H9 (cell line): ENCODE measurements at regions not wholly inside any gene's neighbourhood (a gene's known extent, or its start where the extent isn't known, plus 50 kb on each side); places are given as distances from the start of the nearest gene placed in this dataset.

Source experiments
- DNase-seq: peaks from one replicate; pipeline ENCODE4 v3.0.0-alpha.2; 2017
- H2AFZ ChIP-seq: one replicate; pipeline ENCODE4 v1.6.1; 2013; ENCODE audit warnings: mild to moderate bottlenecking, low read length, control low read depth, moderate library complexity
- H2AK5ac ChIP-seq: 2 replicates; pipeline ENCODE4 v1.6.1; 2013; ENCODE audit warnings: low read length, control low read depth, mixed read lengths; ENCODE audit not compliant: insufficient read length
- H2BK120ac ChIP-seq: one replicate; pipeline ENCODE4 v1.6.1; 2013; ENCODE audit warnings: low read depth, mild to moderate bottlenecking, low read length, control low read depth, inconsistent platforms; ENCODE audit not compliant: poor library complexity, severe bottlenecking
- H2BK12ac ChIP-seq: 2 replicates; pipeline ENCODE4 v1.6.1; 2013; ENCODE audit warnings: low read length, control low read depth, mixed read lengths, low read depth; ENCODE audit not compliant: insufficient read length
- H2BK15ac ChIP-seq: 2 replicates; pipeline ENCODE4 v1.6.1; 2013; ENCODE audit warnings: low read depth, low read length, control low read depth
- H2BK20ac ChIP-seq: one replicate; pipeline ENCODE4 v1.6.1; 2013; ENCODE audit warnings: low read depth, mild to moderate bottlenecking, low read length, control low read depth, inconsistent platforms; ENCODE audit not compliant: poor library complexity, severe bottlenecking
- H2BK5ac ChIP-seq: 2 replicates; pipeline ENCODE4 v1.6.1; 2013; ENCODE audit warnings: low read length, control low read depth, mixed read lengths; ENCODE audit not compliant: insufficient read length
- H3K14ac ChIP-seq: 2 replicates; pipeline ENCODE4 v1.6.1; 2013; ENCODE audit warnings: low read length, control low read depth; ENCODE audit not compliant: insufficient read depth
- H3K18ac ChIP-seq: 2 replicates; pipeline ENCODE4 v1.6.1; 2013; ENCODE audit warnings: low read depth, mild to moderate bottlenecking, mixed read lengths, low read length, control low read depth; ENCODE audit not compliant: insufficient read length
- H3K23ac ChIP-seq: 2 replicates; pipeline ENCODE4 v1.6.1; 2013; ENCODE audit warnings: low read length, control low read depth, mixed read lengths, low read depth; ENCODE audit not compliant: insufficient read length
- H3K23me2 ChIP-seq: 2 replicates; pipeline ENCODE4 v1.6.1; 2013; ENCODE audit warnings: low read depth, mild to moderate bottlenecking, mixed read lengths, low read length, control low read depth; ENCODE audit not compliant: insufficient read length, poor library complexity, severe bottlenecking
- H3K27ac ChIP-seq: 2 replicates; pipeline ENCODE4 v1.5.1; 2013; ENCODE audit warnings: low read length, control low read depth, mixed read lengths, low read depth; ENCODE audit not compliant: insufficient read length
- H3K27me3 ChIP-seq: 2 replicates; pipeline ENCODE4 v1.6.1; 2013; ENCODE audit warnings: low read length, control low read depth, inconsistent platforms; ENCODE audit not compliant: insufficient read depth
- H3K4ac ChIP-seq: 2 replicates; pipeline ENCODE4 v1.6.1; 2013; ENCODE audit warnings: low read depth, mild to moderate bottlenecking, control low read depth, inconsistent platforms, low read length, moderate library complexity
- H3K4me1 ChIP-seq: 2 replicates; pipeline ENCODE4 v1.6.1; 2013; ENCODE audit warnings: low read length, control low read depth, inconsistent platforms; ENCODE audit not compliant: insufficient read depth
- H3K4me2 ChIP-seq: 2 replicates; pipeline ENCODE4 v1.6.1; 2013; ENCODE audit warnings: low read length, control low read depth, mixed read lengths; ENCODE audit not compliant: insufficient read length, insufficient read depth
- H3K56ac ChIP-seq: 2 replicates; pipeline ENCODE4 v1.6.1; 2013; ENCODE audit warnings: low read depth, mild to moderate bottlenecking, mixed read lengths, low read length, control low read depth; ENCODE audit not compliant: insufficient read length
- H3K79me1 ChIP-seq: 2 replicates; pipeline ENCODE4 v1.6.1; 2013; ENCODE audit warnings: low read depth, mild to moderate bottlenecking, moderate library complexity, low read length, control low read depth, inconsistent platforms; ENCODE audit not compliant: insufficient read depth, poor library complexity, severe bottlenecking
- H3K79me2 ChIP-seq: 2 replicates; pipeline ENCODE4 v1.6.1; 2013; ENCODE audit warnings: low read length, control low read depth, inconsistent platforms; ENCODE audit not compliant: insufficient read depth
- H3K9ac ChIP-seq: 2 replicates; pipeline ENCODE4 v1.6.1; 2013; ENCODE audit warnings: low read length, control low read depth, mixed read lengths; ENCODE audit not compliant: insufficient read length; ENCODE audit errors: extremely low read depth
- H3K9me3 ChIP-seq: one replicate; pipeline ENCODE4 v1.6.1; 2013; ENCODE audit warnings: low read depth, low read length, inconsistent platforms; ENCODE audit not compliant: control insufficient read depth
- H3T11ph ChIP-seq: one replicate; pipeline ENCODE4 v1.6.1; 2013; ENCODE audit warnings: mild to moderate bottlenecking, low read length, control low read depth, inconsistent platforms
- H4K20me1 ChIP-seq: one replicate; pipeline ENCODE4 v1.6.1; 2013; ENCODE audit not compliant: control insufficient read depth, insufficient read length, insufficient read depth
- H4K5ac ChIP-seq: 2 replicates; pipeline ENCODE4 v1.6.1; 2013; ENCODE audit warnings: low read depth, mild to moderate bottlenecking, mixed read lengths, low read length, control low read depth; ENCODE audit not compliant: insufficient read length
- H4K8ac ChIP-seq: replicated peaks from 2 replicates; pipeline ENCODE4 v1.6.1; 2013; ENCODE audit warnings: low read length, control low read depth, mixed read lengths, low read depth; ENCODE audit not compliant: insufficient read length
- H4K91ac ChIP-seq: 2 replicates; pipeline ENCODE4 v1.6.1; 2013; ENCODE audit warnings: low read depth, mild to moderate bottlenecking, moderate library complexity, mixed read lengths, low read length, control low read depth; ENCODE audit not compliant: insufficient read length
- H3K27ac Mint-ChIP-seq, 3 experiments: 2 replicates in 2 of 3; 3 replicates in 1 of 3; pipeline ENCODE4 v1.8.0; 2020 to 2021; ENCODE audit warnings: mixed read lengths in 3 of 3, mild to moderate bottlenecking in 1 of 3, moderate library complexity in 1 of 3
- H3K27me3 Mint-ChIP-seq: 2 replicates; pipeline ENCODE4 v1.8.0; 2021; ENCODE audit warnings: low read depth, mild to moderate bottlenecking, moderate library complexity, mixed read lengths
- H3K36me3 Mint-ChIP-seq, 3 experiments: 2 replicates in 2 of 3; 3 replicates in 1 of 3; pipeline ENCODE4 v1.8.0; 2020 to 2021; ENCODE audit warnings: low read depth in 3 of 3, mixed read lengths in 3 of 3; ENCODE audit not compliant: insufficient read depth in 1 of 3
- H3K4me1 Mint-ChIP-seq, 2 experiments: 2 replicates each; pipeline ENCODE4 v1.8.0; 2020; ENCODE audit warnings: mixed read lengths in 2 of 2
- H3K4me3 Mint-ChIP-seq, 2 experiments: 2 replicates in 1 of 2; 3 replicates in 1 of 2; pipeline ENCODE4 v1.8.0; 2020 to 2021; ENCODE audit warnings: mild to moderate bottlenecking in 2 of 2, mixed read lengths in 2 of 2, moderate library complexity in 1 of 2
- H3K9me3 Mint-ChIP-seq, 2 experiments: 2 replicates in 1 of 2; 3 replicates in 1 of 2; pipeline ENCODE4 v1.8.0; 2020; ENCODE audit warnings: mild to moderate bottlenecking in 2 of 2, mixed read lengths in 2 of 2, moderate library complexity in 1 of 2
- WGBS: extraction: QIAGEN DNeasy Blood & Tissue Kit; methylation state at CpG from one replicate; pipeline ENCODE4 v1.1.7; 2013; ENCODE audit warnings: missing lambda C conversion rate, low lambda C conversion rate, mixed read lengths; ENCODE audit not compliant: insufficient read length; ENCODE audit errors: extremely low coverage; 5-methylcytosine and 5-hydroxymethylcytosine counted together
- TF ChIP-seq, protein P1 (sequence below): fragments of 200-600 bp; sonication (generic); conservative IDR thresholded peaks from 3 replicates; pipeline ENCODE4 v1.8.0; 2021; ENCODE audit warnings: antibody characterized with exemption, mild to moderate bottlenecking

DNA sequence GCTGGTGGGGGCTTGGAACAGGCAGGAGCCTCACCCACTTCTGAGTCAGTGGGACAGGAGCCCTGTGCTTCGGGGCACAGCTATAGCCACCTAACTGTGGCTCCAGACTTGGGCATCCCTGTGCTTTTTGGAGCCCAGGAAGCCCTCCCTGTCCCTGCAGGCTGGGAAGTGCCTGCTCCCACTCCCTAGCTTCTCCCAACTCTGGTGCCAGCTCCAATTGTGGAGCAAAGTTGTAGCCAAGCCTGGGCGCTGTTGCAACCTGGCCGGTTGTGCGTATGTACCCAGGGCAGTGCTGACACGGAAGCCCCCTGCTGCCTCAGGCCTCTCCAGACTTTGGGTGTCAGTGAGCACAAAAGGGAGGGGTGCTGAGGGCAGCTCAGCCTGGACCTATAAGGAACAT, 601.7 kb upstream of the GJE1 start:
- Histone ChIP-seq H2AK5ac (no peak overlapping the region), H2BK20ac (no peak overlapping the region), H3K9ac (no peak overlapping the region), H3K79me2 (no peaks in the 10 kb centered on the region), H4K8ac (no peak overlapping the region), H2BK15ac (no peak overlapping the region), H3K4ac (no peak overlapping the region), H4K91ac (no peak overlapping the region), H2BK120ac (no peak overlapping the region), H3T11ph (no peak overlapping the region), H3K4me2 (no peak overlapping the region), H3K23ac (no peak overlapping the region), H2AFZ (no peak overlapping the region), H2BK5ac (no peak overlapping the region), H3K27me3 (no peaks in the 10 kb centered on the region), H3K4me1 (no peaks in the 10 kb centered on the region), H3K23me2 (no peaks in the 10 kb centered on the region), H3K56ac (no peak overlapping the region), H4K20me1 (no peaks in the 10 kb centered on the region), H4K5ac (no peak overlapping the region), H3K27ac (no peak overlapping the region), H3K9me3 (no peaks in the 10 kb centered on the region), H2BK12ac (no peak overlapping the region), H3K18ac (no peak overlapping the region), H3K14ac (no peak overlapping the region; the same call in 1 of the 2 replicates), H3K79me1 (no peaks in the 10 kb centered on the region)
- DNase-seq: no peak
- TF ChIP-seq, protein P1, sequence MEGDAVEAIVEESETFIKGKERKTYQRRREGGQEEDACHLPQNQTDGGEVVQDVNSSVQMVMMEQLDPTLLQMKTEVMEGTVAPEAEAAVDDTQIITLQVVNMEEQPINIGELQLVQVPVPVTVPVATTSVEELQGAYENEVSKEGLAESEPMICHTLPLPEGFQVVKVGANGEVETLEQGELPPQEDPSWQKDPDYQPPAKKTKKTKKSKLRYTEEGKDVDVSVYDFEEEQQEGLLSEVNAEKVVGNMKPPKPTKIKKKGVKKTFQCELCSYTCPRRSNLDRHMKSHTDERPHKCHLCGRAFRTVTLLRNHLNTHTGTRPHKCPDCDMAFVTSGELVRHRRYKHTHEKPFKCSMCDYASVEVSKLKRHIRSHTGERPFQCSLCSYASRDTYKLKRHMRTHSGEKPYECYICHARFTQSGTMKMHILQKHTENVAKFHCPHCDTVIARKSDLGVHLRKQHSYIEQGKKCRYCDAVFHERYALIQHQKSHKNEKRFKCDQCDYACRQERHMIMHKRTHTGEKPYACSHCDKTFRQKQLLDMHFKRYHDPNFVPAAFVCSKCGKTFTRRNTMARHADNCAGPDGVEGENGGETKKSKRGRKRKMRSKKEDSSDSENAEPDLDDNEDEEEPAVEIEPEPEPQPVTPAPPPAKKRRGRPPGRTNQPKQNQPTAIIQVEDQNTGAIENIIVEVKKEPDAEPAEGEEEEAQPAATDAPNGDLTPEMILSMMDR: no peak
- H3K9me3 Mint-ChIP-seq: no peaks in the 10 kb centered on the region; a peak in 2 of 5 replicates
- no peaks in the 10 kb centered on the region for H3K27me3 Mint-ChIP-seq
- no CpG with 5 or more reads among the region's 5 CpGs for WGBS
- H3K27ac Mint-ChIP-seq: no peak overlapping the region
- H3K4me1 Mint-ChIP-seq: peaks cover 3 to 5% of the 10 kb centered on the region in 2 experiments; a peak in 3 of 4 replicates
- H3K4me3 Mint-ChIP-seq: no peak overlapping the region
- no peaks in the 10 kb centered on the region for H3K36me3 Mint-ChIP-seq
